HG02840 (cell line): ENCODE measurements at regions not wholly inside any gene's neighbourhood (a gene's known extent, or its start where the extent isn't known, plus 50 kb on each side); places are given as distances from the start of the nearest gene placed in this dataset.
"Not testable (repeated sequence)": the region's sequence is repeated elsewhere in the genome, so short reads cannot be mapped to it uniquely, and the experiment has no call there.

ENCODE experiments used
- ATAC-seq: cut with Tn5 transposase; IDR thresholded peaks from one replicate; pipeline ENCODE4 v1.9.1; 2021; ENCODE audit warnings: mild to moderate bottlenecking, moderate library complexity, moderate number of reproducible peaks; ENCODE audit not compliant: unreplicated experiment, low FRiP score

- ATAC-seq, result no peak
Observed at GRCh38 chr4:140219567-140219966, 65.6 kb upstream of the MAML3 start.

GRCh38 chr4:140219070-140219469, 65.1 kb upstream of the MAML3 start:
- ATAC-seq, result not testable (repeated sequence)

DNA sequence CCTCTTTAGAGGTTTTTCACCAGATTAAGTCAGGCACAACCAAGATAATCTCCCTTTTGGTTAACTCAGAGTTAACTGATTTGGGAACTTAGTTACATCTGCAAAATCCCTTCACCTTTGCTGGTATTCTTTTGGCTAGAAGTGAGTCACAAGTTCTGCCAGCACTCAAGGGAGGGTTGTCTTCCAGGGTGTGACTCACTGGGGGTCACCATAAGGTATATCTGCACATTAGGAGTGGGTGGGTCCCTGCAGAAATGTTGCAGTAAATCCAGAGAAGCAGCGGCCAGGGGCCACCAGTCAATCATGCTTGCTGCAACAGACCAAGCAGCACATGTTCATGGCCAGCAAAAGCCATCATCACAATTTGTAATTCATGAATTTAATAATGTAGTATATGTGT, 59.8 kb upstream of the MAML3 start:
- no peak for ATAC-seq

GRCh38 chr4:140213116-140213515, 59.1 kb upstream of the MAML3 start:
- ATAC-seq, result no peak

GRCh38 chr4:140212646-140213045, 58.7 kb upstream of the MAML3 start:
- no peak for ATAC-seq

DNA sequence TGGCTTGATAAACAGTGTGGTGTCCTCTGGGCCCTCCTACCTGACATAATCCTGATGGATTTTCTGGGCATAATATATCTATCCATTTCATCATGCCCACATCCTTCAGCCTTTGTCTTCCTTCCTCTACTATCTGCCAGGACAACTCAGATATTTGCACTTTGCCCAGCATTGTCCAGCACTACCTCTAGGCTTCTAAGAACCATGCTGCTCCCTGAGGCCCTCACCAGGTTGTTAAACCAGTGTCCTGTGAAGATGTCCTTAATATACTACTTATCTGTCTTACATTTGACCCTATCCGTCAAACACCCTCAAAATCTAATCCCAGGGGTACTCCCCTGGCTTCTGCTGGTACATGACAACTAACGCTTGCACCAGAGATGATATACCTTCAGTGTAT, 58.2 kb upstream of the MAML3 start:
- ATAC-seq, result no peak

DNA sequence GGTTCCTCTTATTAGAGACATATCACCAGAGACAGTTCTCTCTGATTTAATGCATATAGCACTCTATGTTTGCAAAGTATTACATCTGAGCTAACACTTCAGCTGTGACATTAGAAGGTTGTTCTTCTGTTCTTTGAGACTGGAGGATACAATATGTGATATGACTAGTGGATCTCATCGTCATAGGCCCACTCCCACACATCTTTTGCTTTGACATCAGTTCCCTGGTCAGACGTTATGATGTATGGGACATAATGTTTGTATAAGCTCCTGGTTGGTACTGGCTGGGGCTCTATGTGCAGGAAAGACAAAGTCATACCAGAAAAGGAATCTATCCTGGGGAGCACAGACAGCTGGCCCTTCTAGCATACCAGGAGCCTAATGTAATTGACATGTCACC, 57.7 kb upstream of the MAML3 start:
- no peak for ATAC-seq

- no peak for ATAC-seq
Observed at GRCh38 chr4:140211161-140211560, 57.2 kb upstream of the MAML3 start.

DNA sequence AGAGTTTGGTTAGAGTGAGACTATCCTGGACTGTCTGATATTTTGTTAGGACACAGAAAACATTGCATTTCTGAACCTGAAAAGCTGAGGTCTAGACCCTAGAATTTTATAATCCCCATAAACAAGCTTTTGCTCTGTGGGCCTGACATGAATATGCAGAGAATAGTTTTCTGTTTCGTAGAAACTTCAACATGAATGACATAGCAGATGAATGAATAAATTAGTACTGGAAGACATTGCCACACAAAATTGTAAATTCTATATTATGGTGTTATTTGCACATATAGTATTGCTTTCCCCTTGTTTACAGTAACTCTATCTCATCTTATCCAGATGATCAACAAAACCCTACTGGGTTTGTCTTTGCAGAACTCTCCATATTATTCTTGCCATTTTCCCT, 54.9 kb upstream of the MAML3 start:
- no peak for ATAC-seq
